Skeletal muscle satellite cell (primary cell): ENCODE measurements at regions not wholly inside any gene's neighbourhood (a gene's known extent, or its start where the extent isn't known, plus 50 kb on each side); places are given as distances from the start of the nearest gene placed in this dataset.

ENCODE experiments used
- H3K27me3 ChIP-seq: 2 replicates; pipeline ENCODE4 v1.7.0; 2013; ENCODE audit warnings: low read length; ENCODE audit not compliant: control insufficient read depth, insufficient read depth
- H3K36me3 ChIP-seq: 2 replicates; pipeline ENCODE4 v1.7.0; 2013; ENCODE audit warnings: mild to moderate bottlenecking, control low read depth, low read length; ENCODE audit not compliant: insufficient read depth
- H3K4me1 ChIP-seq: 2 replicates; pipeline ENCODE4 v1.7.0; 2013; ENCODE audit warnings: low read length; ENCODE audit not compliant: control insufficient read depth, insufficient read depth
- H3K4me2 ChIP-seq: 2 replicates; pipeline ENCODE4 v1.7.0; 2013; ENCODE audit warnings: mild to moderate bottlenecking, low read length
- H3K4me3 ChIP-seq: 2 replicates; pipeline ENCODE4 v1.7.0; 2013; ENCODE audit warnings: low read length
- H3K9ac ChIP-seq: 2 replicates; pipeline ENCODE4 v1.7.0; 2013; ENCODE audit warnings: mild to moderate bottlenecking, low read depth, low read length, moderate library complexity
- H3K9me3 ChIP-seq: replicated peaks from 2 replicates; pipeline ENCODE4 v1.7.0; 2013; ENCODE audit warnings: mild to moderate bottlenecking, control low read depth, low read length

DNA sequence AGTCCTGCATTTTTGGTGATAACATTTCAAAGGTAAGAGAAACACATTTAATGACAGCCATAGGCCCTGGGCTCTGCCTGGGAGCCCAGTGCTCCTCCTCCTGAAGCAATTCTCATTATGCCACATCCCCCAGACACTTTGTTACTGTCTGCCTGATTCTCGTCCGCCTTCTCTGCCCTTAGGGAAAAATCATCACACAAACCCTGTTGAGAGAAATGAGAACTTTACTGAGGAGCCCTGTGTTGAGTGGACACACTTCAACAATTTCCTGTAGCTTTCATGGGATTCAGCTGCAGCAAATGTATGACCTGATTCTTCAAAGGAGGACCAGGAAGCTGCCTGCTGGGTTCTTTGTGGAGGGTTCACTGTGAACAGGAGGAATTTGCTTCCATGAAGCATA, 566.5 kb upstream of the FRG1 start:
- no peak overlapping the region for H3K4me3 ChIP-seq
- H3K27me3 ChIP-seq, result no peaks in the 10 kb centered on the region
- H3K4me1 ChIP-seq, result no peaks in the 10 kb centered on the region
- no peak overlapping the region for H3K4me2 ChIP-seq
- no peaks in the 10 kb centered on the region for H3K36me3 ChIP-seq
- H3K9ac ChIP-seq, result no peak overlapping the region
- H3K9me3 ChIP-seq, result peaks cover 14% of the 10 kb centered on the region

DNA sequence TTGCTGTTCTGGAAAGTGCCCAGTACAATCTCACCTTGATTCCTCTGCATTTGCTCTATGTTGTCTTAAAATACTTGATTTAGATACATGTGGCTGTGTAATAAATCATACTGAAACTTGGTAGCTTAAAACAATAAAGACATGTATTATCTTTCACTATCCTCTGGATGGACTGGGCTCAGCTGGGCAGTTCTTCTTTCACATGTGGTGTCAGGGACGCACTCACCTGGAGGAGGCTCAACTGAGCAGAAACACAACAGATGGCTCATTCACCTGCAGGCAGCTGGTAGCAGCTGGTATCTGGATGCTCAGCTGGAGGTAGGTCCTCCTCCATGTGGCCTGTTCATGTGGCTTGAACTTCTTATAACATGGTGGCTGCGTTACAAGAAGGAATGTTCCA, 563.8 kb upstream of the FRG1 start:
- Histone ChIP-seq H3K36me3 (no peaks in the 10 kb centered on the region), H3K4me2 (no peak overlapping the region), H3K9me3 (peaks cover 8% of the 10 kb centered on the region), H3K4me1 (no peaks in the 10 kb centered on the region), H3K27me3 (no peaks in the 10 kb centered on the region), H3K4me3 (no peak overlapping the region), H3K9ac (no peak overlapping the region)

DNA sequence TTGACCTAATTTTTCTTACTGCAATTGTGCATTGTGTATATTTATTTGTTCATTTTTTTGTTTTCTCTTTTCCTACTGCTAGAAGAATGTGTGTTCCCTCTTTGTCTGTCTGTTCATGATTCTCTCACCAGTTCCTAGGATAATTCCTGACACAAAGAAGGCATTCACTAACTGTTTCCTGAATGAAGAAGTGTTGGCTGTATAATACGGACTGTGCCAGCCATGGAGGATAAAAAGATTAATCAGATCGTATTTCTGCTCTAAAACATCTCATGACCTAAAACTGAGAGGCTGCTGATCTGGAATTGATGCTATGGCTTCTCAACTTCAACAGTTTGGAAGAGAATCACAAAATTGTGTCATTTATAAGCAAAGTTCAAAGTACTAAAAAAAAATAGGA, 563.1 kb upstream of the FRG1 start:
- Histone ChIP-seq H3K9ac (no peak overlapping the region), H3K36me3 (no peaks in the 10 kb centered on the region), H3K4me1 (no peaks in the 10 kb centered on the region), H3K4me2 (no peak overlapping the region), H3K4me3 (no peak overlapping the region), H3K9me3 (peaks cover 8% of the 10 kb centered on the region), H3K27me3 (no peaks in the 10 kb centered on the region)

DNA sequence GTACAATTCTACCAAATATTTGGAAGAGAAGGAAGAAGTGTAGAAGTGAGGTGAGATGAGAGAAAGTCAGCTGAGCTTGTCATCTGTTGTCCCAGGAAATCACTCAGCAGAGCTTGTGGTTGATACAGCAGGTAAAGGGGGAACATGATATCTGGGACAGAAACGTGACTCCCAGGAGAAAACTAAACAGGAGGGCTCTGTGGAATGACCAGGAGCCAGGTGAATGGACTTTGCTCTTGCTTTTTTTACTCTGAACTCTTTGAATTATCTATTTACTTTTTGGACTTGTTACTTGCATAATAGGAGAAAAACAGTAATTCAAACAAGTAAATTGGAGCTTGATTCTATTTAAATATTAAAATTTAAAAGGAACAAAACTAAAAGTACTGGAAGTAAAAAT, 555.6 kb upstream of the FRG1 start:
- Histone ChIP-seq H3K4me3 (no peak overlapping the region), H3K4me1 (no peaks in the 10 kb centered on the region), H3K36me3 (no peaks in the 10 kb centered on the region), H3K27me3 (no peaks in the 10 kb centered on the region), H3K9me3 (peaks cover 2% of the 10 kb centered on the region), H3K4me2 (no peak overlapping the region), H3K9ac (no peak overlapping the region)

DNA sequence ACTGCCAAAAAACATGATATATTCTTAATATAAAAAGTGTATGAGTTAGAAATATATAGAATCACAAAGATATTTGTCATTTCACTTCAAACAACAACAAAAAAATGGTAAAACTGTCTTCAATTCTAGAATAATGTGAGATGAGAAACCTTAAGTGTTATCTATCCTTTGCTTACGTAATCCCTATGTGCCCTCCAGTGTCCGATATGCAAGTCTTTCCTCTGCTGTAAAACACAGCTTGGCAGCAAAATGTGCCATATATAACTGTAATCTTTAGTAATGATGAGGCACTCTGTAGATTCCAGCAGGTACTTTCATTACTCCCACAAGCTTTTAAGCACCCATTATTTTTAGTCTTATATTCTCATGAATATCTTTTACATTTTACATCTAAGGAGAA, 555.1 kb upstream of the FRG1 start:
- Histone ChIP-seq H3K4me2 (no peak overlapping the region), H3K9ac (no peak overlapping the region), H3K27me3 (no peaks in the 10 kb centered on the region), H3K36me3 (no peaks in the 10 kb centered on the region), H3K4me1 (no peaks in the 10 kb centered on the region), H3K4me3 (no peak overlapping the region), H3K9me3 (peaks cover 2% of the 10 kb centered on the region)

DNA sequence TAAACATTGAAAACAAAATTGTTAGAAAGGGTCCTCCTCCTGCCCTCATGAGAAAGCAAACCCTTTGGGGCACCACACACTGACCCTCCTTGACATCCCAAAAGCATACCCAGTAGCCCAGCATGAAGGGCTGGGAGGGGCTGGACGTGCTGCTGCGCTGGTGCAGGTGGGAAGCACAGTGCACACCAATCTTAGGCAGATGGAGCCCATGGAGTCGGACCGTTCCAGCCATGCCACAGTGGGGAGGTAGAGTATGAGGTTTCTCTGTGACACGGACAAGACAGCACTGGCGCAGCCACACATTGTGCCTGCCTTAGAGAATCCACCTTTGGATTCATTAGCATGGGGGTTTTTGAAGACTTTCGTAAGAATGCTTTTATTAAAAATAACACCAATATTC, 544.2 kb upstream of the FRG1 start:
- Histone ChIP-seq H3K4me2 (no peak overlapping the region), H3K27me3 (no peaks in the 10 kb centered on the region)

DNA sequence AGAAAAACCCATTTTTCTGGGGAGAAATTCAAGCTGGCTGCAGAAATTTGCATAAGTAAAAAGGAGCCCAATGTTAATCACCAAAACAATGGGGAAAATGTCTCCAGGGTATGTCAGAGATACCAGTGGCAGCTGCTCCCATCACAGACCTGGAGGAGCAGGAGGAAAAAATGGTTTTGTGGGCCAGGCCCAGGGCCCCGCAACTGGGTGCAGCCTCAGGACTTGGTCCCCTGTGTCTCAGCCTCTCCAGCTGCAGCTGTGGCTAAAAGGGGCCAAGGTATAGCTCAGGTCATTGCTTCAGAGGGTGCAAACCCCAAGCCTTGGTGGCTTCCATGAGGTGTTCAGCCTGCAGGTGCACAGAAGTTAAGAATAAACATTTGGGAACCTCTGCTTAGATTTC, 536.4 kb upstream of the FRG1 start:
- H3K27me3 ChIP-seq, result no peaks in the 10 kb centered on the region
- no peak overlapping the region for H3K4me2 ChIP-seq
- H3K4me3 ChIP-seq, result no peak overlapping the region
- no peaks in the 10 kb centered on the region for H3K9me3 ChIP-seq
- H3K4me1 ChIP-seq, result no peaks in the 10 kb centered on the region
- H3K9ac ChIP-seq, result no peak overlapping the region
- H3K36me3 ChIP-seq, result no peaks in the 10 kb centered on the region

More for the DNA sequence above, 544.2 kb upstream of the FRG1 start:
- Histone ChIP-seq H3K4me1 (no peaks in the 10 kb centered on the region), H3K4me3 (no peak overlapping the region), H3K9me3 (peaks cover 4% of the 10 kb centered on the region), H3K36me3 (no peaks in the 10 kb centered on the region), H3K9ac (no peak overlapping the region)

DNA sequence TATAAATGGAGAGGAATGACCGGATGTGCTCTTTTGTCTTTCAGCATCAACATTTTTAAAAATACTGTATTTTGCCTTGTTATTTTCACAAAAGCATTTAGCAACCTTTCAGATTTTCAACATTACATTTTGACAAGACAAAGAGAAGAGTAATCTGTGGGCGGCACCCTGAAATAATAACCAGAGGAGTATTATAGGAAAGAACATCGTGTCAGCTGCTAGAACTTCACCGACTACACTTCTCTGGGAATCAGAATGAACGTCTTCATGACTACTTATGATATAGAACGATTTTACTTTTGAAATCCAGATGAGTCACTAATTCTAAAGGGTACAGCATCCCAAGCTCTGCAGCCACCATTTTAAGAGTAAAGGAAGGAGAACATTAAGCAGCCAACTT, 531.5 kb upstream of the FRG1 start:
- Histone ChIP-seq H3K27me3 (no peaks in the 10 kb centered on the region), H3K4me3 (no peak overlapping the region), H3K4me1 (no peaks in the 10 kb centered on the region), H3K4me2 (no peak overlapping the region), H3K9ac (no peak overlapping the region), H3K9me3 (peaks cover 7% of the 10 kb centered on the region), H3K36me3 (no peaks in the 10 kb centered on the region)

DNA sequence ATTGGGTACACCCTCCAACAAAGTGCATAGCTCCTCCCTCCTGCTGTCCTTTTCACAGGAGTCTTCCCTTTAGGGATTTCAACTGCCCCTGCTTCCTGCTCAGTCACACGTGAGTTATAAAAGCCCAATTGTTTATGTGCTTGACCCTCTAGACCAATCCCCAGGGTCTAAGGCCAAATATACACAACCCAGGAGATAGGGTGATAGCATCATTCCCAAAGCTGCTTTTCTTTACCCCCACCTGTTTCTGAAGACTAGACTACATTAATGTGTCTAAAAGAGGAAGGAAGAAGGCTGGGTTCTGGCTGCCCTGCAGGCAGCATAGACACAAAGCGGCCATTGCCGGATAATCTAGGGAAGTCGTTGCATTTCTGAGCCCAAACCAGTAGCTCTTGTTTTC, 526.7 kb upstream of the FRG1 start:
- Histone ChIP-seq H3K36me3 (no peaks in the 10 kb centered on the region), H3K4me1 (no peaks in the 10 kb centered on the region), H3K27me3 (no peaks in the 10 kb centered on the region), H3K4me3 (no peak overlapping the region), H3K9ac (no peak overlapping the region), H3K9me3 (peaks cover 17% of the 10 kb centered on the region), H3K4me2 (no peak overlapping the region)

DNA sequence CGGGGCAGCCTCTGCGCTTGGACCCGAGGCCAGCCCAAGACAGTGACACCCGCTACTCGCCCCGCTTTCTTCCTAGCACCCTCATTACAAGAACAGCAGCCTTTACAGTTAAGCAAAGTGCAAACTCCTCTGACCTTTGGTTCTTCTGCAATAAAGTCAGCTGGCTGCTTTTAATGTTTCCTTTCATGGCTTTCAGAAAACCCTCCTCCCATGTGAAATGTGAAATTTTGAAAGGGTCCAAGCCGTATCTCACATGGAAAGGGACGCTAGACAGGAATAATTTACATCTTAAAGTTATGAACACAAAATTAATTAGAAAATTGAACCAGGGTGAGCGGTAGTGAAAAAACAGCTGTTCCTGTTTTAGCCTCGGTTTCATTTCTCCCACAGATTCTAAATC, 520.1 kb upstream of the FRG1 start:
- peaks cover 19% of the 10 kb centered on the region for H3K9me3 ChIP-seq
- H3K4me3 ChIP-seq, result no peak overlapping the region
- H3K9ac ChIP-seq, result no peak overlapping the region
- no peak overlapping the region for H3K4me2 ChIP-seq
- no peaks in the 10 kb centered on the region for H3K36me3 ChIP-seq
- H3K4me1 ChIP-seq, result no peaks in the 10 kb centered on the region
- H3K27me3 ChIP-seq, result no peaks in the 10 kb centered on the region

DNA sequence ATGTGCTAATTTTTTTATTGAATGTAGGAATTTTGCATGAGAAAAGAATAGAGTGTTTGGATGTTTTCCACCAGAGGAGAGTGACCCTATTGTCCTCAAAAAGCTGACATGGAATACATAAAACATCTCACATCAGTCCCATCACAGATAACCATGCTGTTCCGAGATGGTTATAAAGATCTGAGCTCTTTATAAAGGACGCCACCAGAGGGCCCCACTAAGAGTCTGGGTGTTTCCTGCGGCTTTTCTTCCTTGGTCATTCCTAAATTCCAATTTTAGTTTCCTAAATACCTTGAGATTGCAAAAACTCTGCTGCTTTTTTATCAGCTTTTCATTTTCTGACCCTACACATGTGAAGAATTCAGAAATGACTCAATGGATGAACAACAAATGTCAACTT, 504.5 kb upstream of the FRG1 start:
- Histone ChIP-seq H3K4me2 (no peak overlapping the region), H3K4me3 (no peak overlapping the region), H3K27me3 (no peaks in the 10 kb centered on the region), H3K4me1 (no peaks in the 10 kb centered on the region), H3K9me3 (peaks cover 4% of the 10 kb centered on the region), H3K9ac (no peak overlapping the region), H3K36me3 (no peaks in the 10 kb centered on the region)

DNA sequence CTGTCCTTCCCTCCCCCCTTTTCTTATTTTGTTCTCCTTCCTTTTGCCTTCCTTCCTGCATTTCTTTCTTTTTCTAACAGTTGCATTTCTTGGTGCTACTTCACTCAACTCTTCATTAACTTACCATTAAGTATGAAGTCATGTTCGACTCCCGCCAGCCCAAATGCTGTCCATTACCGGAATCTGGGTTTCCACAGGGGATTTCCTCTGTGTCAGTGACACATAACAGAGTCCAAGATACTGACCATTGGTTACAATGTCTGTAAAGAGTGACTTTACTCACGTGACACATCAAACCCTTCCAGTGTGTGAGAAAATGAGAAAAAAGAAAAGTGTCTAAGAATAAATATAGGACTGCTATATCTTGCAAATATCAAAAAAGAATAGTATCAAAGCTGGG, 500.0 kb upstream of the FRG1 start:
- Histone ChIP-seq H3K27me3 (no peaks in the 10 kb centered on the region), H3K36me3 (no peaks in the 10 kb centered on the region), H3K4me1 (no peaks in the 10 kb centered on the region), H3K9me3 (no peaks in the 10 kb centered on the region), H3K4me2 (no peak overlapping the region), H3K4me3 (no peak overlapping the region), H3K9ac (no peak overlapping the region)
